Hematopoietic multipotent progenitor cell treated with erythropoietin and hydrocortisone succinate and interleukin-3 and kit ligand, for 8 days (in vitro differentiated cells): ENCODE measurements at regions not wholly inside any gene's neighbourhood (a gene's known extent, or its start where the extent isn't known, plus 50 kb on each side); places are given as distances from the start of the nearest gene placed in this dataset.
"Not testable (repeated sequence)": the region's sequence is repeated elsewhere in the genome, so short reads cannot be mapped to it uniquely, and the experiment has no call there.

ENCODE experiments used
- DNase-seq: peaks from one replicate; pipeline ENCODE4 v3.0.0-alpha.2; 2015

DNA sequence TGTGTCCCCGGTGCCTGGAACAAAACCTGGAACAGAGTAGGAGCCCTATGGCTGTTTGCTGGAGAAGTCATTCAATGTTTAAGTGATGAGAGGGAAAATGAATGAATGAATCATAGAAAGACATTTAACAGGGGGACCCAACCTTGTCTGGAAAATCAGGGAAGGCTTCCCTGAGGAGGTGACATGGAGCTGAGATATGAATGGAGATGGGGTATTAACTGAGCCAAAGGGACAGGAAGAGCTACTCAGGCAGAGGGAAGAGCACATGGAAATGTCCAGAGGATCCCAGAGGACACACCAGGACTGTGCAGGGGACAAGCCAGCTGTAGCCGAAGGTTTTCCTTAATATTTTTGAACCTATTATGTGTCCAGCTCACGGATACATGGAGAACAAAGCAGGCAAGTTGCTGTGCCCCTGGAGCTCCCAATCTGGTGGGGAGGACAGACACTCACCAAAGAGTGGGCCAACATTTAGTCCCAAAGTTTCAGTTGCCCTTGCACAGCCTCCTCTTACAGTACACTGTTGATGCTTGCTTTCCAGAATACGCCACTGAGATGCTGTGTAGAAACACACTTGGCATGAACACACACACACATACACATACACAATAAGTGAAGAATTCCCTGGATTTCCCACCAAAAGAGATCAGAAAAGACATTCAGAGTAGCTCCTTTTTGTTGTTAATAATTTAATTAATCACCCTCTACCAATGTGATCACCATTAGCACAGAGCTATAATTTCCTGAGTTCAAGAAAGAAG, 77.0 kb upstream of the PTPN1 start:
- DNase-seq, result no peak

DNA sequence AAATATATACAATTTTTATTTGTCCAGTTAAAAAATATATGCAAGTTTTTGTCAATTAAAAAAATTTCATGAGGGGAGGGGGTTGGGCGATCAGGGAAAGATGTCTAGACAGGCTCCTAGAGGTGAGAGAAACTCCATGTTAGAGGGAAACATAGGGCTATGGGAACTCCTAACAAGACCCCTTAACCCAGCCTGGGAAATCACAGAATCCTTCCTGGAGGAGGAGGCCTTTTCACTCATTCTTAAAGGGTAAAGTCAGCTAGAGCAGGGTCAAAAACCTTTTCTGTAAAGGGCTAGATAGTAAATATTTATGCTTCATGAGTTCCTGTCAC, 75.9 kb upstream of the PTPN1 start:
- no peak for DNase-seq

DNA sequence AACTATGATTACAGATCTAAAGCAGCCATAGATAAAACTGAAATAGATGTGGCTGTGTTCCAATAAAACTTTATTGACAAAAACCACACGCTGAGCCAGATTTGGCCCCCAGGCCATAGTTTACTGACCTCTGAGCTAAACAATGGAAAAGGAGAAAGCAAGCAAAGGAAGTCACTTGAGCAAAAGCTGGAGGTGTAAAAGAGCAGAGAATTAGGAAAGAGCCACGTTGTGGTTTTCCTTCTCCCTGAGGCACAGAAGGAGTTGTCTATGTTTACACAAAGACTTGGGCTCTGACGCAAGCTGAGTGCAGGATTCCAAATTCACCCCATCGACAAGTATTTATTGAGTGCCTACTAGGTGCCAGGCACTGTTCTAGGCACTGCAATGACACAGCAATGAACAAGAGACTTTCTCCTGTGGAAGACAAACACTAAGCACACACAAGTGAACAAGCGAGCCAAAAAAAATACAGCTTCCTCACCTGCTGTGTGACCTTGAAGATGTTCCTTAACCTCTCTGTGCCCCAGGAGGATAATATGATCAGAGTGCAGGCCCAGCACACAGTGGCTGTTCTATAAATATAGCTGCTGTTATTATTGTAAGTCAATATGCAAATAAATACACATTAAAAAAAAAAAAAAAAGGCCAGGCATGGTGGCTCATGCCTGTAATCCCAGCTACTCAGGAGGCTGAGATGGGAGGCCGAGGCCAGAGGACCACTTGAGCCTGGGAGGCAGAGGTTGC, 75.4 kb upstream of the PTPN1 start:
- no peak for DNase-seq

- DNase-seq, result no peak
These were observed 74.7 kb upstream of the PTPN1 start for GRCh38 chr20:50435397-50436051.

DNA sequence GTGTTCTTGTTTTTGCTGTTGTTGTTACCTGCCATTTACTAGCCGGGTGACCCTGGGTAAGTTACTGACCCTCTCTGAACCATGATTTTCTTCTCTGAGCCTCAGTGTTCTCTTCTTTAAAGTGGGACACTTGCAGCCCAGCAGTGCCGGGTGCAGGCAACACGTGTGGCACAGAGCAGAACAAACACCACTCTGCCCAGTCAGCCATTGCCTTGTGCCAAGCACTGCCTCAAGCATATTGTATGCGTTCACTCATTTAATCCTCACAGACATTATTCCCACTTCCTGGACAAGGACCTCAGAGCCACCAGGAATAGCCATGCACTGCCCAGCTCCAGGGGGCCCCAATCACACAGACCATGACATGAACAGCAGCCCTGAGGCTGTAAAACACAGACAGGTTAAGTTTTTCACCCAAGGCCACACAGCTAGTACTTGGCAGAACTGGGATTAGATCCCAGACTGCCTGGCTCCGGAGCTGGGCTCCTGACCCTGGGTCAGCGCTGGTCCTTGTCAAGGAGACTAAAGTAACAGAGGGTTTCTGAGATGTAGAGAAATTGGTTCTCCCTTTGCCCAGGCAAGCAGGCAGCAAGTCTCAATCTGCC, 74.0 kb upstream of the PTPN1 start:
- DNase-seq, result no peak

- DNase-seq, result no peak
These were observed 73.5 kb upstream of the PTPN1 start for GRCh38 chr20:50436696-50437095.

- DNase-seq, result no peak
These were observed 71.2 kb upstream of the PTPN1 start for GRCh38 chr20:50438986-50439407.

DNA sequence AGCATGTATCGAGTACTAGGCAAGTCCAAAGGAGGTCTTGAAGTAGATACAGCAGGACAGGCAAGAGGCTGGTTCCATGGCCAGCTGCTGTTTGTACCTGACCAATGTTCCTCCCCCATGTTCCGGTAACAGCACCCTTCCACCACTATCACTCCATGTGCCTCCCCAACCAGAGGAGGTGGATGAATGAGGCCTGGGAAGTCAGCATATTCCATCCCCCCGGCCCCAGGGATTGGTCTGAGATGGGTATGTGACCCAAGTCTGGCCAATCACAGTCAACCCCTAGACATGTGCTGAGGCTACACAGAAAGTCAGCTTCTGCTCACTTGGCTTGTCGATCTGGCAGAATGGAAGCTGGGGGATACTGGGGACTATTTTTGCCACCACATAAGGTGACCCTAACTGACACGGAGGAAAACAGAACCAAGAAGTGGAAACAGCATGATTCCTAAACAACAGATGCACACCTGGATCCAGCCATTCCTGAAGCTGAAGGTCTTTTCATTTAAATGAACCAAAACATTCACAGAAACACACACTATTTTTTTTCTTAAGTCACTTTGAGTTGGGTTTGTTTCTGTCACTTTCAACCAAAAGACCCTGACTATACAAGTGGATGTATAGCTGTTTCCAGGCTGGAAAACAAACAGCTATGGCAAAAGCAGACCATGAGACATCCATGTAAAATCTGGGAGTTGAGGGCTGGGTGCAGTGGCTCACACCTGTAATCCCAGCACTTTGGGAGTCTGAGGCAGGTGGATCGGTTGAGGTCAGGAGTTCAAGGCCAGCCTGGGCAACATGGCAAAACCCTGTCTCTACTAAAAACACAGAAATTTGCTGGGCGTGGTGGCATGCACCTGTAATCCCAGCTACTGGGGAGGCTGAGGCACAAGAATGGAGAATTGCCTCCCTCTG, 70.4 kb upstream of the PTPN1 start:
- DNase-seq, result no peak

- DNase-seq, result no peak
These were observed 67.7 kb upstream of the PTPN1 start for GRCh38 chr20:50442512-50442911.

DNA sequence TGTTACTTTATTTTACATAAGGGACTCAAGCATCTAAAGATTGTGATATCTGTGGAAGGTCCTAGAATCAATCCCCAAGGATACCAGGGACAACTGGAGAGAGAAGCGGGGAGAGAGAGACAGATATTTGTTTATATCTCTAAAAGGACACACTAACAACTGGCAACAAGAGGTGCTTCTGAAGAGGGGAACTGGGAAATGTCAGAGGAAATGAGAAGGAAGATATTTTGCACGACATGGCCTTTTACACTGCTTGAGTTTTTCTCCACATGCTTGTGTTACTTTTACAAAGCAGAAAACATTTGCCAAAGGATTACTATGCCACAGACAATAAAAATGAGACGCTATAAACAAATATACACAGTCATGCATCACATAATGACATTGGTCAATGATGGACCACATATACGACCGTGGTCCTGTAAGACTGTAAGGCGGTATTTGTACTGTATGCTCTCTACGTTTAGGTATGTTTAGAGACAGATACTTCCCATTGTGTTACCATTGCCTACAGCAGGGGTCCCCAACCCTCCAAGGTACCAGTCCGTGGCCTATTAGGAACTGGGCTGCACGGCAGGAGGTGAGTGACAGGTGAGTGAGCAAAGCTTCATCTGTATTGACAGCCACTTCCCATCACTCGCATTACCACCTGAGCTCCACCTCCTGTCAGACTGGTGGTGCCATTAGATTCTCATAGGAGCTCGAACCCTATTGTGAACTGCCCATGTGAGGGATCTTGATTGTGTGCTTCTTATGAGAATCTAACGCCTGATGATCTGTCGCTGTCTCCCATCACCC, 64.6 kb upstream of the PTPN1 start:
- no peak for DNase-seq

GRCh38 chr20:50446351-50447101, 63.7 kb upstream of the PTPN1 start:
- no peak for DNase-seq

DNA sequence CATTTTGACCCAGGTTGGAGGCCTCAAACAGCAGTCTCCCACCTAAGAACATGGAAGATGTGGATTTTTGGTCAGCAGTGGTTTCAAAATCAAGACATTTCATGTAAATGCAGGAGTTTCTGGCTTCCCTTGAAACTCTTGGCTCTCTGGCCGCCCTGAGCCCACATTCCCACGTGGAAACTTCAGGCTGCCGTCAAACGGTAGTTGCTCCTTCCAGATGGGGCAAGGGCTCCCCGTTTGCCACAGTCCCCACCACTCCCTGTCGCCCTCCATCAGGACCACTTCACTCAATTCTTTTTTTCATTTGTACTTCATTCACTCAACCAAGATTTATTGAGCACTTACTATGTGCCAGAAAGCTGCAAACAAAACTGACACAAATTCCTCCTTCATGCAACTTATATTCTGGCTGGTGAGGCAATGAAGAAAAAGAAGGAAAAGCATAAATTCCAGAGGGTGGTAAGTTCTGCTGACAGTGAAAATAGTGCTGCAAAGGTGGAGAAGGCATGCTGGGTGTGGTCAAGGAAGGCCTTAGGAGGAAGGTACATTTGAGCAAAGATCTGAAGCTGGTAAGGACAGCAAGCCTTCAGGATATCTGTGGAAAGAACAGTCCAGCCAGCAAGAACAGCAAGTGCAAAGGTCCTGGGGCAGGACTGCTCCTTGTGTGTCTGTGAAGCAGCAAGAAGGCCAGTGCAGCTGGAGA, 62.9 kb upstream of the PTPN1 start:
- no peak for DNase-seq

- DNase-seq, result no peak
These were observed 62.4 kb upstream of the PTPN1 start for GRCh38 chr20:50447817-50448216.

- DNase-seq, result not testable (repeated sequence)
These were observed 61.4 kb upstream of the PTPN1 start for GRCh38 chr20:50448625-50449403.

- DNase-seq, result no peak
These were observed 60.3 kb upstream of the PTPN1 start for GRCh38 chr20:50449738-50450492.

- DNase-seq, result no peak
These were observed 59.7 kb upstream of the PTPN1 start for GRCh38 chr20:50450493-50450826.

DNA sequence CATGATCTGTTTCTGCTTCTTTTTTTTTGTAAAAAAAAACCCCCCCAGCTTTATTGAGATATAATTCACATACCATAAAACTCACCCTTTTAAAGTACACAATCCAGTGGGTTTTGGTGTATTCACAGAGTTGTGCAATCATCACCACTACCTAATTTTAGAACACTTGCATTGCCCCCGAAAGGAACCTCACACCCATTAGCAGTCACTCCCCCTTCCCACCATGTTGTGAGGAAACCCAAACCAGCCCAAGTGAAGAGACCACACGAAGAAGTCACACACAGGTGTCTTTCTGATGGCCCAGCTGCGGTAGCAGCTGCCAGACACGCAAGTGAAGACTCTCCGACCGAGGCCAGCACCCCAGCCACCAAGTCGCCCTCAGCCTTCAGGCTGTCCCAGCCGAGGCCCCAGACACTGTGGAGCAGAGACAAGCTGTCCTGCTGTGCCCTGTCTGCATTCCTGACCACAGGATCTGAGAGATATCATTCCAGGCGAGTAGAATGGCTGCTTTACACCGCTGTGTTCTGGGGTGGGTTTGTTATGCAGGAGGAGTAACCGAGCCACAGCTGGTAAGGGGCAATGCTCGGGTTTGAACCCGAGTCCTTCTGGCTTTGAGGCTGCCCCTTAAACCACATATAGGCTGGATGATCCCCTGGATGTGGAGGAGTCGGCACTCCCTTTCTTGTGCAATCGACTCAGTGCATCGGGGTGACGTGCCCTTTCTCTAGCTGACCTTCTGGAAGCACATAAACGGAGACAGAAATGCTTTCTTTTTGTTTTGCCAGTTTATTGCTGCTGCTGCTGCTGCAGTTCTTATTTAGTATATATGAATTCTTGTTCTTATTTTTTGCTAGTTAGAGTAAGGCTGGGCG, 59.1 kb upstream of the PTPN1 start:
- no peak for DNase-seq
